Endothelial cell of umbilical vein (primary cell): ENCODE measurements at regions not wholly inside any gene's neighbourhood (a gene's known extent, or its start where the extent isn't known, plus 50 kb on each side); places are given as distances from the start of the nearest gene placed in this dataset.

Source experiments
- BruUV-seq: library from RNA; stranded (reverse); fragments of 400-500 nt; replicated peaks from 2 replicates; lab custom pipeline; 2021; lab: Mats Ljungman, UMichigan
- CTCF ChIA-PET: fragments of 300-600, 350-600 bp; sonication (Branson Sonifier 250); formaldehyde crosslinking; loops from one replicate; lab custom pipeline; 2021; ENCODE audit warnings: antibody characterized with exemption, inconsistent platforms; lab: Charles Lee
- POLR2A ChIA-PET: fragments of 300-600, 350-600 bp; sonication (Branson Sonifier 250); formaldehyde crosslinking; loops from one replicate; lab custom pipeline; 2021; ENCODE audit warnings: antibody characterized with exemption, inconsistent platforms; lab: Charles Lee
- DNase-seq: peaks from one replicate; pipeline ENCODE4 v3.0.0-alpha.2; 2011; ENCODE audit warnings: low read depth, low spot score
- FAIRE-seq: peaks from 2 replicates; lab custom pipeline; 2011; peaks lifted over from hg19 to GRCh38; lab: Jason Lieb, UNC
- H2AFZ ChIP-seq: 2 replicates; pipeline ENCODE4 v1.6.0; 2012; ENCODE audit warnings: low read depth, low read length, control low read depth, inconsistent platforms
- H3K27ac ChIP-seq: 2 replicates; pipeline ENCODE4 v1.5.1; 2011; ENCODE audit warnings: low read depth, mild to moderate bottlenecking, control low read depth, low read length, moderate library complexity; ENCODE audit not compliant: insufficient read depth
- H3K27me3 ChIP-seq, 2 experiments: 2 replicates each; pipeline versions ENCODE4 v1.6.0 to v1.6.1; 2011; ENCODE audit warnings: low read length in 2 of 2, mixed read lengths in 1 of 2; ENCODE audit not compliant: control insufficient read depth in 2 of 2, insufficient read depth in 2 of 2
- H3K36me3 ChIP-seq, 2 experiments: 2 replicates in 1 of 2; 3 replicates in 1 of 2; pipeline ENCODE4 v1.5.1; 2011; ENCODE audit warnings: low read length in 2 of 2, mild to moderate bottlenecking in 1 of 2, moderate library complexity in 1 of 2; ENCODE audit not compliant: control insufficient read depth in 2 of 2, insufficient read depth in 2 of 2; ENCODE audit errors: extremely low read depth in 1 of 2
- H3K4me1 ChIP-seq: 3 replicates; pipeline ENCODE4 v1.5.1; 2011; ENCODE audit warnings: mild to moderate bottlenecking, low read length; ENCODE audit not compliant: control insufficient read depth, insufficient read depth; ENCODE audit errors: extremely low read depth
- H3K4me2 ChIP-seq: 2 replicates; pipeline ENCODE4 v1.6.1; 2011; ENCODE audit warnings: low read length, control low read depth, mixed read lengths; ENCODE audit not compliant: insufficient read depth
- H3K4me3 ChIP-seq, 3 experiments: fragments of 200-600 bp in 1 of 3; sonication (generic), shearing (Covaris generic) in 1 of 3; replicated peaks in 1 of 3; 2 replicates each; pipeline ENCODE4 v1.5.1; 2011 to 2016; ENCODE audit warnings: control low read depth in 3 of 3, low read length in 3 of 3, mild to moderate bottlenecking in 2 of 3, inconsistent platforms in 1 of 3, low read depth in 1 of 3, moderate library complexity in 1 of 3; ENCODE audit not compliant: insufficient read depth in 1 of 3
- H3K79me2 ChIP-seq: 2 replicates; pipeline ENCODE4 v1.6.0; 2012; ENCODE audit warnings: low read length, inconsistent platforms; ENCODE audit not compliant: control insufficient read depth, insufficient read depth
- H3K9ac ChIP-seq: replicated peaks from 2 replicates; pipeline ENCODE3; 2011; ENCODE audit warnings: low read length, control low read depth; ENCODE audit not compliant: insufficient read depth; ENCODE audit errors: extremely low read depth
- H3K9me1 ChIP-seq: replicated peaks from 3 replicates; pipeline ENCODE4 v1.6.0; 2011; ENCODE audit warnings: mild to moderate bottlenecking, low read length; ENCODE audit not compliant: control insufficient read depth, insufficient read depth; ENCODE audit errors: extremely low read depth
- H3K9me3 ChIP-seq: replicated peaks from 2 replicates; pipeline ENCODE4 v1.5.1; 2012; ENCODE audit warnings: low read length, inconsistent platforms; ENCODE audit not compliant: control insufficient read depth, insufficient read depth
- H4K20me1 ChIP-seq: replicated peaks from 2 replicates; pipeline ENCODE3; 2011; ENCODE audit warnings: mild to moderate bottlenecking, low read length; ENCODE audit not compliant: control insufficient read depth, insufficient read depth; ENCODE audit errors: extremely low read depth
- EZH2 ChIP-seq: IDR thresholded peaks from 2 replicates; pipeline ENCODE4 v1.6.1; 2012; ENCODE audit warnings: borderline replicate concordance, low read depth, mild to moderate bottlenecking, moderate library complexity, low read length, inconsistent platforms; ENCODE audit not compliant: severe bottlenecking
- FOS ChIP-seq: IDR thresholded peaks from 2 replicates; pipeline ENCODE4 v1.6.1; 2011; ENCODE audit warnings: mild to moderate bottlenecking, low read length, moderate library complexity, borderline replicate concordance; ENCODE audit not compliant: insufficient read depth
- GATA2 ChIP-seq: IDR thresholded peaks from 2 replicates; pipeline ENCODE4 v1.7.0; 2011; ENCODE audit warnings: low read depth, mild to moderate bottlenecking, moderate library complexity, mixed read lengths, low read length; ENCODE audit not compliant: insufficient read length, insufficient read depth
- JUN ChIP-seq: IDR thresholded peaks from 2 replicates; pipeline ENCODE4 v1.6.1; 2011; ENCODE audit warnings: borderline replicate concordance, low read depth; ENCODE audit not compliant: insufficient read length, insufficient read depth
- MYC ChIP-seq: IDR thresholded peaks from one replicate; pipeline ENCODE4 v1.6.1; 2011; ENCODE audit warnings: mild to moderate bottlenecking, low read depth, low read length
- dilution Hi-C: fragments of 300-500 bp; cut with MboI; formaldehyde crosslinking; loops from one replicate; pipeline ENCODE4 v1.15.0; 2019; ENCODE audit warnings: low sequenced_read_pairs; ENCODE audit not compliant: extremely low pct_ligation_motif_present
- intact Hi-C: fragments of 100-400 bp; cut with micrococcal nuclease; formaldehyde crosslinking; loops from one replicate; pipeline ENCODE4 v1.10.0; 2022
- TF ChIP-seq, protein P1 (sequence below): IDR thresholded peaks from 2 replicates; pipeline ENCODE4 v1.6.1; 2011; ENCODE audit not compliant: insufficient read depth, insufficient read length

DNA sequence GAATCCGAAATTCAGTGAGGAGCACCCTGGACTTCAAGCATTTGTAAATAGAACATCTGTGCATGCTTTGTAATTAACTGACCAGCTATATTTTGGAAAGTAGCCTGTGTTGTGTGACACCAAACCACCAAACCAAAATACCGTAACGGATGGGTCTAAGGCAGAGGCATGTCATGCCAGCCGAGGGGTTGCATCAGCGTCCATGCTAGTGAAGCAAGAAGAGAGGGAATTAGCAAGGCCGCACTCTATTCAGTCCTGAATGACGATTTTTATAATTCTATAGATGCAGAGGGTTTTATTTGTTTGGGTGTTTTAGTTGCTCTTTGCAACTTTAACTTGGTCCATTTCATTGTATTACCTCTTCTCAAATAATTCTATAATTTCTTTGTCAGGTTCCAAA is 116.8 kb upstream of the SMYD2 start:
- dilution Hi-C loops, result no loop called here
- FAIRE-seq, result no peak
- no peak for TF ChIP-seq GATA2
- no peak for TF ChIP-seq EZH2
- TF ChIP-seq, protein P1, sequence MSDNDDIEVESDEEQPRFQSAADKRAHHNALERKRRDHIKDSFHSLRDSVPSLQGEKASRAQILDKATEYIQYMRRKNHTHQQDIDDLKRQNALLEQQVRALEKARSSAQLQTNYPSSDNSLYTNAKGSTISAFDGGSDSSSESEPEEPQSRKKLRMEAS, result no peak

DNA sequence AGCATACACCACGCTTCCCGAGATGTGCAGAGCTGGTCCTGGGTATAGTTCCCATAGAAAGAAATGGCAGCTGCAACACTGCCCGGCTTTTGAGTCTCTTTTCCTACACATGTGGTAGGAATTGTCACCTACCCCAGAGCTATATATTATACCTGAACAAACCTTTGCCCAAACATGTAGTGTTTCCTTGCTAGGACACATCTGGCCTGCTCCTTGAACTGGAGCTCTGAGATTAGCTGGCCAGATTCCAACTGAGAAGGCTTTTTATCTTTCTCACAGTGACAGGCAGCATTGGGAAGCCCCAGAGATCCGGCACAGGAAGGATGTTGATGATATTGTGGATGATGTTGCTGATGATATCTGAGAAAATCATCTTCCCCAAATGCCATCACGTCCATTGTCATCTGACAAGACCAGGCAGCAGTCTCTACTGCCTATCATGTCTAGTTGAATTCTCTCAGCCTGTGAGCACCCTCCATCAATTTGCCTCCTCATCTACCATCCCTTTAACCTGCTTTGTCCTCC is 115.0 kb upstream of the SMYD2 start:
- Histone ChIP-seq H2AFZ (no peak overlapping the region), H3K4me1 (no peaks in the 10 kb centered on the region), H3K79me2 (no peaks in the 10 kb centered on the region), H3K27ac (no peak overlapping the region), H3K4me2 (no peak overlapping the region), H3K9me1 (no peaks in the 10 kb centered on the region), H3K36me3 (no peaks in the 10 kb centered on the region), H4K20me1 (no peaks in the 10 kb centered on the region), H3K27me3 (peaks cover 0 to 2% of the 10 kb centered on the region in 2 experiments), H3K9ac (no peak overlapping the region), H3K4me3 (no peak overlapping the region), H3K9me3 (no peaks in the 10 kb centered on the region)
- ChIA-PET CTCF (no interaction called here), POLR2A (no interaction called here)
- no TSS peak for BruUV-seq
- TF ChIP-seq GATA2 (no peak), JUN (no peak), FOS (no peak), EZH2 (no peak), MYC (no peak)
- FAIRE-seq (no peak), DNase-seq (no peak)
- dilution Hi-C loops, result no loop called here
- intact Hi-C loops, result no loop called here

More for the DNA sequence above, 116.8 kb upstream of the SMYD2 start:
- H3K9ac ChIP-seq, result no peak overlapping the region
- no peaks in the 10 kb centered on the region for H3K4me1 ChIP-seq
- no peak overlapping the region for H2AFZ ChIP-seq
- no peaks in the 10 kb centered on the region for H3K9me3 ChIP-seq
- H3K27me3 ChIP-seq, result peaks cover 0 to 2% of the 10 kb centered on the region in 2 experiments
- no peak overlapping the region for H3K27ac ChIP-seq
- ChIA-PET POLR2A (interaction anchor here (0.6 kb wide), 1 partner anchor 17 kb away, joined by 4 read pairs; no protein-coding TSS in a partner anchor), CTCF (interaction anchor here (1.7 kb wide), 1 partner anchor 12 kb away, joined by 4 read pairs; no protein-coding TSS in a partner anchor)
- no TSS peak for BruUV-seq
- no peaks in the 10 kb centered on the region for H4K20me1 ChIP-seq
- intact Hi-C loops, result no loop called here
- H3K4me3 ChIP-seq, result no peak overlapping the region
- H3K36me3 ChIP-seq, result no peaks in the 10 kb centered on the region
- no peaks in the 10 kb centered on the region for H3K9me1 ChIP-seq
- H3K79me2 ChIP-seq, result no peaks in the 10 kb centered on the region
- H3K4me2 ChIP-seq, result no peak overlapping the region
- no peak for DNase-seq
